ENCODE measurements at regions not wholly inside any gene's neighbourhood (a gene's known extent, or its start where the extent isn't known, plus 50 kb on each side); places are given as distances from the start of the nearest gene placed in this dataset.

GRCh38 chr7:49308787-49309186 is 384.4 kb downstream of the CDC14C start:
- Histone ChIP-seq H3K27ac (no peak overlapping the region), H3K4me2 (ENCODE audit: low read length) (no peak overlapping the region), H3K27me3 (ENCODE audit: control insufficient read depth, insufficient read depth, low read length) (no peaks in the 10 kb centered on the region), H3K36me3 (ENCODE audit: control insufficient read depth, insufficient read depth, low read length) (no peaks in the 10 kb centered on the region), H2AFZ (no peak overlapping the region), H3K4me1 (no peaks in the 10 kb centered on the region), H3K9ac (no peak overlapping the region), H3K79me2 (no peaks in the 10 kb centered on the region), H3K4me3 (ENCODE audit: low read depth, low read length) (no peak overlapping the region), H3K9me3 (ENCODE audit: control insufficient read depth, low read length) (no peaks in the 10 kb centered on the region)
- TF ChIP-seq CTCF (IDR thresholded peaks at IDR 0.05) = no peak

DNA sequence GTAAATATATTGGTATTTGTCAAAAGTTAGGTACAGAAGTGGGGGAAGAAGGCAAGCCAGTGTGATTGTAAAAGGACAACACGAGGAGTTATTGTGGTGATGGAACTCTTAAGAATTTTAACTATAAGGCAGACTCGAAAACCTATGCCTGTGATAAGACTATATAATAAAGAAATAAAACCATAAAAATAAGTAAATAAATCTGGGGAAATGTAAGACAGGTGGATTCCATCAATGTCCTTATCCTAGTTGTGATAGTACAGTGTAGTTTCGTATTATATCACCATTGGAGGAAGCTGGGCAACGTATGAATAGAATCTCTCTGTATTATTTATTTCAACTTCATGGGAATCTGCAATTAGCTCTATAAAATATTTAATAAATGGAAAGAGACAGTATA is 395.7 kb downstream of the CDC14C start:
- no peaks in the 10 kb centered on the region for H3K79me2 ChIP-seq
- H3K9me3 ChIP-seq (ENCODE audit: control insufficient read depth, low read length) = no peaks in the 10 kb centered on the region
- H3K9ac ChIP-seq = no peak overlapping the region
- H3K4me3 ChIP-seq (ENCODE audit: low read depth, low read length) = no peak overlapping the region
- no peaks in the 10 kb centered on the region for H3K36me3 ChIP-seq (ENCODE audit: control insufficient read depth, insufficient read depth, low read length)
- no peak overlapping the region for H3K27ac ChIP-seq
- no peak for TF ChIP-seq CTCF (IDR thresholded peaks at IDR 0.05)
- no peaks in the 10 kb centered on the region for H3K27me3 ChIP-seq (ENCODE audit: control insufficient read depth, insufficient read depth, low read length)
- no peaks in the 10 kb centered on the region for H3K4me1 ChIP-seq
- no peak overlapping the region for H2AFZ ChIP-seq
- no peak overlapping the region for H3K4me2 ChIP-seq (ENCODE audit: low read length)

- Histone ChIP-seq H2AFZ (no peak overlapping the region), H3K27ac (no peak overlapping the region), H3K9me3 (ENCODE audit: control insufficient read depth, low read length) (no peaks in the 10 kb centered on the region), H3K4me2 (ENCODE audit: low read length) (no peak overlapping the region), H3K9ac (no peak overlapping the region), H3K4me1 (no peaks in the 10 kb centered on the region), H3K36me3 (ENCODE audit: control insufficient read depth, insufficient read depth, low read length) (no peaks in the 10 kb centered on the region), H3K79me2 (no peaks in the 10 kb centered on the region), H3K4me3 (ENCODE audit: low read depth, low read length) (no peak overlapping the region), H3K27me3 (ENCODE audit: control insufficient read depth, insufficient read depth, low read length) (no peaks in the 10 kb centered on the region)
- no peak for TF ChIP-seq CTCF (IDR thresholded peaks at IDR 0.05)
Measured at GRCh38 chr7:49321843-49322242, 397.5 kb downstream of the CDC14C start.

GRCh38 chr7:49322476-49322875 is 398.1 kb downstream of the CDC14C start:
- Histone ChIP-seq H3K4me3 (ENCODE audit: low read depth, low read length) (no peak overlapping the region), H3K4me1 (no peaks in the 10 kb centered on the region), H3K9me3 (ENCODE audit: control insufficient read depth, low read length) (no peaks in the 10 kb centered on the region), H2AFZ (no peak overlapping the region), H3K36me3 (ENCODE audit: control insufficient read depth, insufficient read depth, low read length) (no peaks in the 10 kb centered on the region), H3K27ac (no peak overlapping the region), H3K9ac (no peak overlapping the region), H3K27me3 (ENCODE audit: control insufficient read depth, insufficient read depth, low read length) (no peaks in the 10 kb centered on the region), H3K4me2 (ENCODE audit: low read length) (no peak overlapping the region), H3K79me2 (no peaks in the 10 kb centered on the region)
- no peak for TF ChIP-seq CTCF (IDR thresholded peaks at IDR 0.05)

GRCh38 chr7:49324040-49324439 is 399.7 kb downstream of the CDC14C start:
- no peaks in the 10 kb centered on the region for H3K27me3 ChIP-seq (ENCODE audit: control insufficient read depth, insufficient read depth, low read length)
- H3K9ac ChIP-seq = no peak overlapping the region
- H3K4me1 ChIP-seq = no peaks in the 10 kb centered on the region
- H2AFZ ChIP-seq = no peak overlapping the region
- no peaks in the 10 kb centered on the region for H3K36me3 ChIP-seq (ENCODE audit: control insufficient read depth, insufficient read depth, low read length)
- TF ChIP-seq CTCF (IDR thresholded peaks at IDR 0.05) = no peak
- no peaks in the 10 kb centered on the region for H3K9me3 ChIP-seq (ENCODE audit: control insufficient read depth, low read length)
- H3K79me2 ChIP-seq = no peaks in the 10 kb centered on the region
- H3K27ac ChIP-seq = no peak overlapping the region
- H3K4me2 ChIP-seq (ENCODE audit: low read length) = no peak overlapping the region
- H3K4me3 ChIP-seq (ENCODE audit: low read depth, low read length) = no peak overlapping the region
